WTC11 (cell line): ENCODE measurements at regions not wholly inside any gene's neighbourhood (a gene's known extent, or its start where the extent isn't known, plus 50 kb on each side); places are given as distances from the start of the nearest gene placed in this dataset.

Experiments used
- CREB1 ChIP-seq: sonication (generic); formaldehyde crosslinking; IDR thresholded peaks from 2 replicates; pipeline ENCODE4 v1.8.0; 2023; ENCODE audit warnings: mild to moderate bottlenecking, missing genetic modification reagents
- MYBL2 ChIP-seq: sonication (generic); formaldehyde crosslinking; IDR thresholded peaks from 2 replicates; pipeline ENCODE4 v1.8.1; 2023; ENCODE audit warnings: mild to moderate bottlenecking, moderate library complexity, missing genetic modification reagents
- SMAD4 ChIP-seq: sonication (generic); formaldehyde crosslinking; IDR thresholded peaks from 2 replicates; pipeline ENCODE4 v1.8.0; 2022; ENCODE audit warnings: mild to moderate bottlenecking, missing genetic modification reagents
- TF ChIP-seq, protein P1 (sequence below): fragments of 200-600 bp; IDR thresholded peaks from 2 replicates; pipeline ENCODE4 v1.8.0; 2022; ENCODE audit warnings: antibody characterized with exemption
- TF ChIP-seq, protein P2 (sequence below): fragments of 250-450 bp; sonication (Bioruptor Pico); IDR thresholded peaks from 2 replicates; pipeline ENCODE4 v1.8.0; 2021; ENCODE audit warnings: mild to moderate bottlenecking
- TF ChIP-seq, protein P3 (sequence below): sonication (generic); formaldehyde crosslinking; IDR thresholded peaks from 2 replicates; pipeline ENCODE4 v1.8.0; 2022; ENCODE audit warnings: mild to moderate bottlenecking, missing genetic modification reagents
- TF ChIP-seq, protein P4 (sequence below): sonication (generic); formaldehyde crosslinking; IDR thresholded peaks from 2 replicates; pipeline ENCODE4 v1.8.1; 2022; ENCODE audit warnings: missing genetic modification reagents, borderline replicate concordance
- TF ChIP-seq, protein P5 (sequence below): sonication (generic); formaldehyde crosslinking; conservative IDR thresholded peaks from 2 replicates; pipeline ENCODE4 v1.8.1; 2022; ENCODE audit warnings: mild to moderate bottlenecking, missing genetic modification reagents
- TF ChIP-seq, protein P6 (sequence below): sonication (generic); formaldehyde crosslinking; IDR thresholded peaks from 2 replicates; pipeline ENCODE4 v1.8.0; 2023; ENCODE audit warnings: missing genetic modification reagents
- TF ChIP-seq, protein P7 (sequence below): sonication (generic); formaldehyde crosslinking; IDR thresholded peaks from 2 replicates; pipeline ENCODE4 v1.8.0; 2022; ENCODE audit warnings: missing genetic modification reagents
- TF ChIP-seq, protein P8 (sequence below): sonication (generic); formaldehyde crosslinking; IDR thresholded peaks from 2 replicates; pipeline ENCODE4 v1.8.0; 2022; ENCODE audit warnings: mild to moderate bottlenecking, missing genetic modification reagents
- TF ChIP-seq, protein P9 (sequence below): sonication (generic); formaldehyde crosslinking; IDR thresholded peaks from 2 replicates; pipeline ENCODE4 v1.8.1; 2023; ENCODE audit warnings: mild to moderate bottlenecking, missing genetic modification reagents, borderline replicate concordance
- TF ChIP-seq, protein P10 (sequence below): sonication (generic); formaldehyde crosslinking; IDR thresholded peaks from 2 replicates; pipeline ENCODE4 v1.8.1; 2022; ENCODE audit warnings: low read depth, mild to moderate bottlenecking, moderate library complexity, missing genetic modification reagents, borderline replicate concordance

DNA sequence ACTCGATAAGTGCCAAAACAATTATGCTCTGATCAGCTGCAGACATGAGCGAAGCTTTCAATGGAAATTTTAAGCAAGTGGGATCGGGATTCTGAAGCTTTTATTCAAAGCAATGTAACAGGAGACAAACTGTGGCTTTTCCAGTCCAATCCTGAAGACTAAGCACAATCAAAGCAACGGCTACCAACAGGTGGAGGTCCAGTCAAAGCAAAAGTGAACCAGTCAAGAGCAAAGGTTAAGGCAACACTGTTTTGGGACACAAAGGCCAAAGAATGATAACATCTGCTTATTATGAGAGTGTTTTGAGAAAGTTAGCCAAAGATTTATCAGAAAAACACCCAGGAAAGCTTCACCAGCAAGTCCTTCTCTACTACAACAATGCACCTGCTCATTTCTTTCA is 170.1 kb downstream of the SEC16B start:
- TF ChIP-seq SMAD4 (CRISPR knock-in tag), result no peak
- no peak for TF ChIP-seq MYBL2
- TF ChIP-seq, protein P1, sequence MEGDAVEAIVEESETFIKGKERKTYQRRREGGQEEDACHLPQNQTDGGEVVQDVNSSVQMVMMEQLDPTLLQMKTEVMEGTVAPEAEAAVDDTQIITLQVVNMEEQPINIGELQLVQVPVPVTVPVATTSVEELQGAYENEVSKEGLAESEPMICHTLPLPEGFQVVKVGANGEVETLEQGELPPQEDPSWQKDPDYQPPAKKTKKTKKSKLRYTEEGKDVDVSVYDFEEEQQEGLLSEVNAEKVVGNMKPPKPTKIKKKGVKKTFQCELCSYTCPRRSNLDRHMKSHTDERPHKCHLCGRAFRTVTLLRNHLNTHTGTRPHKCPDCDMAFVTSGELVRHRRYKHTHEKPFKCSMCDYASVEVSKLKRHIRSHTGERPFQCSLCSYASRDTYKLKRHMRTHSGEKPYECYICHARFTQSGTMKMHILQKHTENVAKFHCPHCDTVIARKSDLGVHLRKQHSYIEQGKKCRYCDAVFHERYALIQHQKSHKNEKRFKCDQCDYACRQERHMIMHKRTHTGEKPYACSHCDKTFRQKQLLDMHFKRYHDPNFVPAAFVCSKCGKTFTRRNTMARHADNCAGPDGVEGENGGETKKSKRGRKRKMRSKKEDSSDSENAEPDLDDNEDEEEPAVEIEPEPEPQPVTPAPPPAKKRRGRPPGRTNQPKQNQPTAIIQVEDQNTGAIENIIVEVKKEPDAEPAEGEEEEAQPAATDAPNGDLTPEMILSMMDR, result no peak
- TF ChIP-seq, protein P2, sequence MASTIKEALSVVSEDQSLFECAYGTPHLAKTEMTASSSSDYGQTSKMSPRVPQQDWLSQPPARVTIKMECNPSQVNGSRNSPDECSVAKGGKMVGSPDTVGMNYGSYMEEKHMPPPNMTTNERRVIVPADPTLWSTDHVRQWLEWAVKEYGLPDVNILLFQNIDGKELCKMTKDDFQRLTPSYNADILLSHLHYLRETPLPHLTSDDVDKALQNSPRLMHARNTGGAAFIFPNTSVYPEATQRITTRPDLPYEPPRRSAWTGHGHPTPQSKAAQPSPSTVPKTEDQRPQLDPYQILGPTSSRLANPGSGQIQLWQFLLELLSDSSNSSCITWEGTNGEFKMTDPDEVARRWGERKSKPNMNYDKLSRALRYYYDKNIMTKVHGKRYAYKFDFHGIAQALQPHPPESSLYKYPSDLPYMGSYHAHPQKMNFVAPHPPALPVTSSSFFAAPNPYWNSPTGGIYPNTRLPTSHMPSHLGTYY (CRISPR knock-in tag), result no peak
- TF ChIP-seq, protein P3, sequence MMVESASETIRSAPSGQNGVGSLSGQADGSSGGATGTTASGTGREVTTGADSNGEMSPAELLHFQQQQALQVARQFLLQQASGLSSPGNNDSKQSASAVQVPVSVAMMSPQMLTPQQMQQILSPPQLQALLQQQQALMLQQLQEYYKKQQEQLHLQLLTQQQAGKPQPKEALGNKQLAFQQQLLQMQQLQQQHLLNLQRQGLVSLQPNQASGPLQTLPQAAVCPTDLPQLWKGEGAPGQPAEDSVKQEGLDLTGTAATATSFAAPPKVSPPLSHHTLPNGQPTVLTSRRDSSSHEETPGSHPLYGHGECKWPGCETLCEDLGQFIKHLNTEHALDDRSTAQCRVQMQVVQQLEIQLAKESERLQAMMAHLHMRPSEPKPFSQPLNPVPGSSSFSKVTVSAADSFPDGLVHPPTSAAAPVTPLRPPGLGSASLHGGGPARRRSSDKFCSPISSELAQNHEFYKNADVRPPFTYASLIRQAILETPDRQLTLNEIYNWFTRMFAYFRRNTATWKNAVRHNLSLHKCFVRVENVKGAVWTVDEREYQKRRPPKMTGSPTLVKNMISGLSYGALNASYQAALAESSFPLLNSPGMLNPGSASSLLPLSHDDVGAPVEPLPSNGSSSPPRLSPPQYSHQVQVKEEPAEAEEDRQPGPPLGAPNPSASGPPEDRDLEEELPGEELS (CRISPR knock-in tag), result no peak
- TF ChIP-seq, protein P4, sequence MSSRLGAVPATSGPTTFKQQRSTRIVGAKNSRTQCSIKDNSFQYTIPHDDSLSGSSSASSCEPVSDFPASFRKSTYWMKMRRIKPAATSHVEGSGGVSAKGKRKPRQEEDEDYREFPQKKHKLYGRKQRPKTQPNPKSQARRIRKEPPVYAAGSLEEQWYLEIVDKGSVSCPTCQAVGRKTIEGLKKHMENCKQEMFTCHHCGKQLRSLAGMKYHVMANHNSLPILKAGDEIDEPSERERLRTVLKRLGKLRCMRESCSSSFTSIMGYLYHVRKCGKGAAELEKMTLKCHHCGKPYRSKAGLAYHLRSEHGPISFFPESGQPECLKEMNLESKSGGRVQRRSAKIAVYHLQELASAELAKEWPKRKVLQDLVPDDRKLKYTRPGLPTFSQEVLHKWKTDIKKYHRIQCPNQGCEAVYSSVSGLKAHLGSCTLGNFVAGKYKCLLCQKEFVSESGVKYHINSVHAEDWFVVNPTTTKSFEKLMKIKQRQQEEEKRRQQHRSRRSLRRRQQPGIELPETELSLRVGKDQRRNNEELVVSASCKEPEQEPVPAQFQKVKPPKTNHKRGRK (CRISPR knock-in tag), result no peak
- TF ChIP-seq, protein P5, sequence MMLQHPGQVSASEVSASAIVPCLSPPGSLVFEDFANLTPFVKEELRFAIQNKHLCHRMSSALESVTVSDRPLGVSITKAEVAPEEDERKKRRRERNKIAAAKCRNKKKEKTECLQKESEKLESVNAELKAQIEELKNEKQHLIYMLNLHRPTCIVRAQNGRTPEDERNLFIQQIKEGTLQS, result no peak
- TF ChIP-seq, protein P6, sequence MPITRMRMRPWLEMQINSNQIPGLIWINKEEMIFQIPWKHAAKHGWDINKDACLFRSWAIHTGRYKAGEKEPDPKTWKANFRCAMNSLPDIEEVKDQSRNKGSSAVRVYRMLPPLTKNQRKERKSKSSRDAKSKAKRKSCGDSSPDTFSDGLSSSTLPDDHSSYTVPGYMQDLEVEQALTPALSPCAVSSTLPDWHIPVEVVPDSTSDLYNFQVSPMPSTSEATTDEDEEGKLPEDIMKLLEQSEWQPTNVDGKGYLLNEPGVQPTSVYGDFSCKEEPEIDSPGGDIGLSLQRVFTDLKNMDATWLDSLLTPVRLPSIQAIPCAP (CRISPR knock-in tag), result no peak
- TF ChIP-seq, protein P7, sequence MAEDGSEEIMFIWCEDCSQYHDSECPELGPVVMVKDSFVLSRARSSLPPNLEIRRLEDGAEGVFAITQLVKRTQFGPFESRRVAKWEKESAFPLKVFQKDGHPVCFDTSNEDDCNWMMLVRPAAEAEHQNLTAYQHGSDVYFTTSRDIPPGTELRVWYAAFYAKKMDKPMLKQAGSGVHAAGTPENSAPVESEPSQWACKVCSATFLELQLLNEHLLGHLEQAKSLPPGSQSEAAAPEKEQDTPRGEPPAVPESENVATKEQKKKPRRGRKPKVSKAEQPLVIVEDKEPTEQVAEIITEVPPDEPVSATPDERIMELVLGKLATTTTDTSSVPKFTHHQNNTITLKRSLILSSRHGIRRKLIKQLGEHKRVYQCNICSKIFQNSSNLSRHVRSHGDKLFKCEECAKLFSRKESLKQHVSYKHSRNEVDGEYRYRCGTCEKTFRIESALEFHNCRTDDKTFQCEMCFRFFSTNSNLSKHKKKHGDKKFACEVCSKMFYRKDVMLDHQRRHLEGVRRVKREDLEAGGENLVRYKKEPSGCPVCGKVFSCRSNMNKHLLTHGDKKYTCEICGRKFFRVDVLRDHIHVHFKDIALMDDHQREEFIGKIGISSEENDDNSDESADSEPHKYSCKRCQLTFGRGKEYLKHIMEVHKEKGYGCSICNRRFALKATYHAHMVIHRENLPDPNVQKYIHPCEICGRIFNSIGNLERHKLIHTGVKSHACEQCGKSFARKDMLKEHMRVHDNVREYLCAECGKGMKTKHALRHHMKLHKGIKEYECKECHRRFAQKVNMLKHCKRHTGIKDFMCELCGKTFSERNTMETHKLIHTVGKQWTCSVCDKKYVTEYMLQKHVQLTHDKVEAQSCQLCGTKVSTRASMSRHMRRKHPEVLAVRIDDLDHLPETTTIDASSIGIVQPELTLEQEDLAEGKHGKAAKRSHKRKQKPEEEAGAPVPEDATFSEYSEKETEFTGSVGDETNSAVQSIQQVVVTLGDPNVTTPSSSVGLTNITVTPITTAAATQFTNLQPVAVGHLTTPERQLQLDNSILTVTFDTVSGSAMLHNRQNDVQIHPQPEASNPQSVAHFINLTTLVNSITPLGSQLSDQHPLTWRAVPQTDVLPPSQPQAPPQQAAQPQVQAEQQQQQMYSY (CRISPR knock-in tag), result no peak
- TF ChIP-seq, protein P8, sequence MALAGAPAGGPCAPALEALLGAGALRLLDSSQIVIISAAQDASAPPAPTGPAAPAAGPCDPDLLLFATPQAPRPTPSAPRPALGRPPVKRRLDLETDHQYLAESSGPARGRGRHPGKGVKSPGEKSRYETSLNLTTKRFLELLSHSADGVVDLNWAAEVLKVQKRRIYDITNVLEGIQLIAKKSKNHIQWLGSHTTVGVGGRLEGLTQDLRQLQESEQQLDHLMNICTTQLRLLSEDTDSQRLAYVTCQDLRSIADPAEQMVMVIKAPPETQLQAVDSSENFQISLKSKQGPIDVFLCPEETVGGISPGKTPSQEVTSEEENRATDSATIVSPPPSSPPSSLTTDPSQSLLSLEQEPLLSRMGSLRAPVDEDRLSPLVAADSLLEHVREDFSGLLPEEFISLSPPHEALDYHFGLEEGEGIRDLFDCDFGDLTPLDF (CRISPR knock-in tag), result no peak
- TF ChIP-seq CREB1 (CRISPR knock-in tag), result no peak
- TF ChIP-seq, protein P9, sequence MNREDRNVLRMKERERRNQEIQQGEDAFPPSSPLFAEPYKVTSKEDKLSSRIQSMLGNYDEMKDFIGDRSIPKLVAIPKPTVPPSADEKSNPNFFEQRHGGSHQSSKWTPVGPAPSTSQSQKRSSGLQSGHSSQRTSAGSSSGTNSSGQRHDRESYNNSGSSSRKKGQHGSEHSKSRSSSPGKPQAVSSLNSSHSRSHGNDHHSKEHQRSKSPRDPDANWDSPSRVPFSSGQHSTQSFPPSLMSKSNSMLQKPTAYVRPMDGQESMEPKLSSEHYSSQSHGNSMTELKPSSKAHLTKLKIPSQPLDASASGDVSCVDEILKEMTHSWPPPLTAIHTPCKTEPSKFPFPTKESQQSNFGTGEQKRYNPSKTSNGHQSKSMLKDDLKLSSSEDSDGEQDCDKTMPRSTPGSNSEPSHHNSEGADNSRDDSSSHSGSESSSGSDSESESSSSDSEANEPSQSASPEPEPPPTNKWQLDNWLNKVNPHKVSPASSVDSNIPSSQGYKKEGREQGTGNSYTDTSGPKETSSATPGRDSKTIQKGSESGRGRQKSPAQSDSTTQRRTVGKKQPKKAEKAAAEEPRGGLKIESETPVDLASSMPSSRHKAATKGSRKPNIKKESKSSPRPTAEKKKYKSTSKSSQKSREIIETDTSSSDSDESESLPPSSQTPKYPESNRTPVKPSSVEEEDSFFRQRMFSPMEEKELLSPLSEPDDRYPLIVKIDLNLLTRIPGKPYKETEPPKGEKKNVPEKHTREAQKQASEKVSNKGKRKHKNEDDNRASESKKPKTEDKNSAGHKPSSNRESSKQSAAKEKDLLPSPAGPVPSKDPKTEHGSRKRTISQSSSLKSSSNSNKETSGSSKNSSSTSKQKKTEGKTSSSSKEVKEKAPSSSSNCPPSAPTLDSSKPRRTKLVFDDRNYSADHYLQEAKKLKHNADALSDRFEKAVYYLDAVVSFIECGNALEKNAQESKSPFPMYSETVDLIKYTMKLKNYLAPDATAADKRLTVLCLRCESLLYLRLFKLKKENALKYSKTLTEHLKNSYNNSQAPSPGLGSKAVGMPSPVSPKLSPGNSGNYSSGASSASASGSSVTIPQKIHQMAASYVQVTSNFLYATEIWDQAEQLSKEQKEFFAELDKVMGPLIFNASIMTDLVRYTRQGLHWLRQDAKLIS (CRISPR knock-in tag), result no peak
- TF ChIP-seq, protein P10, sequence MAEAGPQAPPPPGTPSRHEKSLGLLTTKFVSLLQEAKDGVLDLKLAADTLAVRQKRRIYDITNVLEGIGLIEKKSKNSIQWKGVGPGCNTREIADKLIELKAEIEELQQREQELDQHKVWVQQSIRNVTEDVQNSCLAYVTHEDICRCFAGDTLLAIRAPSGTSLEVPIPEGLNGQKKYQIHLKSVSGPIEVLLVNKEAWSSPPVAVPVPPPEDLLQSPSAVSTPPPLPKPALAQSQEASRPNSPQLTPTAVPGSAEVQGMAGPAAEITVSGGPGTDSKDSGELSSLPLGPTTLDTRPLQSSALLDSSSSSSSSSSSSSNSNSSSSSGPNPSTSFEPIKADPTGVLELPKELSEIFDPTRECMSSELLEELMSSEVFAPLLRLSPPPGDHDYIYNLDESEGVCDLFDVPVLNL (CRISPR knock-in tag), result no peak
